ENCODE measurements at regions not wholly inside any gene's neighbourhood (a gene's known extent, or its start where the extent isn't known, plus 50 kb on each side); places are given as distances from the start of the nearest gene placed in this dataset.

DNA sequence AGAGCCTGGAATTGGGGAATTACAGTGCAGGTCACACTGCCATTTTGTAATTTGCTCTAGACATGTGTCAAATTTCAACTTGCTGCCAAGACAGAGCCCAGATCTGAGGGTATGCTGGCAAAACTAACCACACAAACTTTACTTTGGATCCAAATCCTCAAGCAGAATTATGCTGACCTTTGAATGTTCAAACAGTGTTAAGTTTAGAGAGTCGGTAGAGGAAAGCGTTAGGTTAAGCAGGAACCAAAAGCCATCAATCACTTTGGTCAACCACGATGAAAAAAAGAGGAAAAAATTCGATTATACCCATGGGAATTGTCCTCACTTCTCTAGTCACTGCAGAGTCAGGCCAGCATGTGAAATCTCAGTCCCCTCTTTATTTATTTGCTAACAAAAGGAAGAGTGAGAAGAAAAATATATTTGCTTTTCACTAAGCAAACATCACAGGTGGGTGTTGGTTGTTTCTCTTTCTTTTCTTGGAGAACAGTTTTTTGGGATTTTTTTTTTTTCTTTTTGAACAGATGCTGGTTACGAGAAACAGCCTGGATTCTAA lies 105.1 kb upstream of the ADGRF1 start:
- H3K27ac ChIP-seq: no peak overlapping the region
- no peak overlapping the region for H3K9ac ChIP-seq (ENCODE audit: insufficient read length)

DNA sequence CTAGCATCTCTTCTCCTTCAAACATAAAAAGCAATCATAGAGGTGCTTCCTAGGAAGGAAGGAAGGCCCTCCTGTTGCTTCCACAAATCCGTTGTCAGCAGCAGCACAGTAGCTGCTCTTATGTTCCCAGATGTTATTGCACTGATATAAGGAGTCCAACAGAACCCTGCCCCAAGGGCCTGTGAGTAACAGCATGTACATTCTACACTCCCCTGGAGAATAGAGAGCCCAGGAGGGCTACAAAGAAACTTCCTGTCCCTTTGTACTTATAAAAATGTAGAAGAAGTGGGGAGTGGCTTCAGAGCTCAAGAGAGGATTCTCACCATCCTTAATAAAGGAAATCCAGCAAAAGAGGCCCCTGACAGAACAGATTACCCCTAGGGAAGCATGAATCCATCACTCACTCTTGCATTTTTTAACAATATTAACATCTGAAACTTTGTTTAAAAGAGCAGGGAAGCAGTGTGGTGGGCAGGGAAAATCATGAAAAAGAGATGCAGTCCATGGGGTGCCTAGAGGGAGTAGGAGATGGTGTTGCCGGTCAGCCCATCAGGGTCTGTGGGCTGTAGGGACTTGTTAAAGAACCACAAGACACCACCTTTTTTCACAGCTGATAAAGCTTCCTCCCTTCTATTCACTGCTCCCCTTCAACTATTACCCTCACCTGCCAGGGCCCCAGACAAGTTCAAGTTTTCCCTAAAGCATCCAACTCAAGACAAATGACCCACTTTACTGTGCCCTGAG lies 104.5 kb upstream of the ADGRF1 start:
- Histone ChIP-seq H3K4me3 (no peak overlapping the region), H3K27ac (no peak overlapping the region), H3K9ac (ENCODE audit: insufficient read length) (no peak overlapping the region), H3K36me3 (ENCODE audit: insufficient read depth, low read length) (no peaks in the 10 kb centered on the region), H3K9me3 (ENCODE audit: low read depth, low read length) (no peaks in the 10 kb centered on the region)
- peak; percentile 59 for DNase-seq (ENCODE audit: low read depth, low spot score)
- TF ChIP-seq EZH2 (IDR thresholded peaks at IDR 0.05): no peak
- TF ChIP-seq POLR2AphosphoS5 (IDR thresholded peaks at IDR 0.05; ENCODE audit: borderline replicate concordance, low read depth, low read length): no peak
- TF ChIP-seq FOXP2 (optimal IDR thresholded peaks at IDR 0.05; ENCODE audit: control extremely low read depth, extremely low read length, insufficient read depth): no peak

More for the DNA sequence above, 105.1 kb upstream of the ADGRF1 start:
- Histone ChIP-seq H3K36me3 (ENCODE audit: insufficient read depth, low read length) (no peaks in the 10 kb centered on the region), H3K4me3 (no peak overlapping the region), H3K9me3 (ENCODE audit: low read depth, low read length) (no peaks in the 10 kb centered on the region)
- DNase-seq (ENCODE audit: low read depth, low spot score): no peak
- TF ChIP-seq EZH2 (IDR thresholded peaks at IDR 0.05) (no peak), FOXP2 (optimal IDR thresholded peaks at IDR 0.05; ENCODE audit: control extremely low read depth, extremely low read length, insufficient read depth) (no peak), POLR2AphosphoS5 (IDR thresholded peaks at IDR 0.05; ENCODE audit: borderline replicate concordance, low read depth, low read length) (no peak)

DNA sequence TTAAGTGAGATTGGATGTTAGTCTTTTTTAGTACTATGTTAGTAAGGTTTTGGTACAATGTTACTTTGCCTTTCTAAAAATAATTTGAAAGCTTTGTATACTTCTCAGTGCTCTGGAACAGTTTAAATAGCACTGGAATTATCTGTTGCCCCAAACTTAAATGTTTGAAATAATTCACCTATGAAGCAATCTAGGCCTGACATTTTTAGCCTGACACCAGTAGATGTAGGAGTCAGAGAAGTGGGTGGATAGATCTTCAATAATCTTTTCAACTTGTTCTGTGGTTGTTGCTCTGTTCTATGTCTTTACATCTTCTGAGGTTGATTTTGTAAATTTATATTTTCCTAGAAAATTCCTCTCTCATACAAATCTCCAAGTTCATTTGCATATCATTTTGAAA lies 103.1 kb upstream of the ADGRF1 start:
- DNase-seq (ENCODE audit: low read depth, low spot score): no peak
- TF ChIP-seq POLR2AphosphoS5 (IDR thresholded peaks at IDR 0.05; ENCODE audit: borderline replicate concordance, low read depth, low read length): no peak
- no peak for TF ChIP-seq EZH2 (IDR thresholded peaks at IDR 0.05)
- no peak for TF ChIP-seq FOXP2 (optimal IDR thresholded peaks at IDR 0.05; ENCODE audit: control extremely low read depth, extremely low read length, insufficient read depth)
- no peak overlapping the region for H3K9ac ChIP-seq (ENCODE audit: insufficient read length)
- H3K4me3 ChIP-seq: no peak overlapping the region
- H3K9me3 ChIP-seq (ENCODE audit: low read depth, low read length): no peaks in the 10 kb centered on the region
- H3K27ac ChIP-seq: no peak overlapping the region
- no peaks in the 10 kb centered on the region for H3K36me3 ChIP-seq (ENCODE audit: insufficient read depth, low read length)

DNA sequence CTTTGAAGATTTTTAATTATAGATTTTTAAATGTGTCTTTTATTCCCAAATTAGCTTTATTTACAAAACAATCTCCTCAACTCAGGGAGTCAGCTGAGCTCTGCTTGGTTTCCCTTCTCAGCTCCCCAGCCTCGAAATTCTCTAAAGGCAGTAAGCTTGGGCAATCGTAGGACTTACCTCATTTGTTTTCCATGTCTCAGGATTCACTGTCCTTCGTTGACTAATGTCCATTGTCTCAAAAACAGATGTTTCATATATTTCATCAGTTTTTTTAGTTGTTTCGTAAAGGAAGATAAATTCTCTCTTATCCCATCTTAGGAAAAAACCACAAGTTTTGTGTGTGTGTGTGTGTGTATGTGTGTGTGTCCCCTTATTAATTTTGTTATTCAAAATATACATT lies 102.2 kb upstream of the ADGRF1 start:
- Histone ChIP-seq H3K27ac (no peak overlapping the region), H3K9me3 (ENCODE audit: low read depth, low read length) (no peaks in the 10 kb centered on the region), H3K9ac (ENCODE audit: insufficient read length) (no peak overlapping the region), H3K4me3 (no peak overlapping the region), H3K36me3 (ENCODE audit: insufficient read depth, low read length) (no peaks in the 10 kb centered on the region)
- TF ChIP-seq EZH2 (IDR thresholded peaks at IDR 0.05) (no peak), POLR2AphosphoS5 (IDR thresholded peaks at IDR 0.05; ENCODE audit: borderline replicate concordance, low read depth, low read length) (no peak), FOXP2 (optimal IDR thresholded peaks at IDR 0.05; ENCODE audit: control extremely low read depth, extremely low read length, insufficient read depth) (no peak)
- no peak for DNase-seq (ENCODE audit: low read depth, low spot score)

DNA sequence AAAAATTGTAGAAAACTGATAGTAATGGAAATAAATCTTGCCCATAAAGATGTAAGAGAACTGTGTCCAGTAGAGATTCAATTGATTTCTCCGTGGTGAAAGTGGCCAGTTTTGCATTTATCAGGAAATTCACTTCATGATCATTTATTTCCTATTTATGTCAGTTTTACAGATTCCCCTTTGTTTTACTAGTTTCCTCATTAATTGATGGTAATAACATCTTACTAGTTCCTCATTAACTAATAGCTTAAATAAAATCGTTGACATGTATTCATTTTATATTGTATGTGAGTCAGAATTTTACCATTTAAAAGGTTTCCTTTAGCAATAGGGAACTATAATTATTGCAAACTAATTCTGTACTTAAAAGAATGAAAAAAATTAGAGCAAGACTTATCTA lies 99.8 kb upstream of the ADGRF1 start:
- Histone ChIP-seq H3K27ac (no peak overlapping the region), H3K4me3 (no peak overlapping the region), H3K9me3 (ENCODE audit: low read depth, low read length) (no peaks in the 10 kb centered on the region), H3K36me3 (ENCODE audit: insufficient read depth, low read length) (no peaks in the 10 kb centered on the region), H3K9ac (ENCODE audit: insufficient read length) (no peak overlapping the region)
- no peak for DNase-seq (ENCODE audit: low read depth, low spot score)
- no peak for TF ChIP-seq POLR2AphosphoS5 (IDR thresholded peaks at IDR 0.05; ENCODE audit: borderline replicate concordance, low read depth, low read length)
- TF ChIP-seq FOXP2 (optimal IDR thresholded peaks at IDR 0.05; ENCODE audit: control extremely low read depth, extremely low read length, insufficient read depth): no peak
- no peak for TF ChIP-seq EZH2 (IDR thresholded peaks at IDR 0.05)

DNA sequence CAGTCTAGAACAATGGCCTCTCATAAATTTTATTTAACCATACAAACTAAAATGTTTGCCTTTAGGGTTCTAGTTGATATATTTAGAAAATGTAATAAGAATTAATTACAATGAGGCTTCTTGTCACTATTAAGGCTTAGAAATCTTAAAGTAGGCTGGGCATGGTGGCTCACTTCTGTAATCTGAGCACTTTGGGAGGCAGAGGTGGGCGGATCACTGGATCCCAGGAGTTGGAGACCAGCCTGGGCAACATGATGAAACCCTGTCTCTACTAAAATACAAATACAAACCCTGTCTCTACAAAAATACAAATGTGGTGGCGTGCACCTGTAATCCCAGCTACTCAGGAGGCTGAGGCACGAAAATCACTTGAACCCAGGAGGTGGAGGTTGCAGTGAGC lies 99.0 kb upstream of the ADGRF1 start:
- DNase-seq (ENCODE audit: low read depth, low spot score): no peak
- TF ChIP-seq FOXP2 (optimal IDR thresholded peaks at IDR 0.05; ENCODE audit: control extremely low read depth, extremely low read length, insufficient read depth): no peak
- TF ChIP-seq POLR2AphosphoS5 (IDR thresholded peaks at IDR 0.05; ENCODE audit: borderline replicate concordance, low read depth, low read length): no peak
- TF ChIP-seq EZH2 (IDR thresholded peaks at IDR 0.05): no peak
- Histone ChIP-seq H3K9me3 (ENCODE audit: low read depth, low read length) (no peaks in the 10 kb centered on the region), H3K9ac (ENCODE audit: insufficient read length) (no peak overlapping the region), H3K4me3 (no peak overlapping the region), H3K36me3 (ENCODE audit: insufficient read depth, low read length) (no peaks in the 10 kb centered on the region), H3K27ac (no peak overlapping the region)

DNA sequence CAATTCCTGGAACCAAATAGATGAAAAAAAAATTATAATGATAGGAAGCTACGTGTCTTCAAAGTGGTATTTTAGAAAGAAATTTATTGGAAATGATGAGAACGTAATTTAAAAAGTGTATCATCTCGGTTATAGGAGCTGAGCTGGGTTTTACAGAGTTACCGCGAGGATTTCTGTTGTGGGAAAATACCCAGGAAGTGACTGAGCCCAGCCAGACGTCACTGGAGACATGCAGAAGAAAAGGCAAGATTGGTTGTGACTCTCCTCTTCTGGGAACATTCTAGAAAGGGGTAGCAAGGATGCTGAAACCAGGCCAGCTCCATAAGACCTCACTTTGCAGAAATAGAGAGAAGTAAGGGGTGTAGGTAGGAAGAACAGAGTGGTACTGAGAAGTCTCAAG lies 95.9 kb upstream of the ADGRF1 start:
- Histone ChIP-seq H3K9ac (ENCODE audit: insufficient read length) (no peak overlapping the region), H3K27ac (no peak overlapping the region), H3K4me3 (no peak overlapping the region), H3K36me3 (ENCODE audit: insufficient read depth, low read length) (no peaks in the 10 kb centered on the region), H3K9me3 (ENCODE audit: low read depth, low read length) (no peaks in the 10 kb centered on the region)
- TF ChIP-seq FOXP2 (optimal IDR thresholded peaks at IDR 0.05; ENCODE audit: control extremely low read depth, extremely low read length, insufficient read depth) (no peak), EZH2 (IDR thresholded peaks at IDR 0.05) (no peak), POLR2AphosphoS5 (IDR thresholded peaks at IDR 0.05; ENCODE audit: borderline replicate concordance, low read depth, low read length) (no peak)
- no peak for DNase-seq (ENCODE audit: low read depth, low spot score)

DNA sequence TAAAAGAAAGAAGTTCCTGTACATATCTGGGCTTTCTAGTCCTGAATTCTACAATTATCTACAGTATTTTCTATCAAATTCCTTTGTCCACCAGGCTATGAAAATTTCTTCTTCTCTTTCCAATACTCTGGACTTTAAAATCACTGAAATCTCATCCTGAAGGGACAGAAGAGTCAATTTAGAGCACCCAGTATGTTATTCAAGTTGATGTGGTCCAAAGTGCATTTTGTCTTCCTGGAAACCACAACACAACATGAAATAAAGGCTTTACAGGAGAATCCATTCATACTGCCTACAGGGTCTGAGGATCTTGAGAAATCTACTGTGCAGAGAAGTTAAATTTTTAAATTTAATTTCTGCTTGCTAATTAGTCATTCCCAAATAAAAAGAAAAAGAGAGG lies 94.9 kb upstream of the ADGRF1 start:
- Histone ChIP-seq H3K9me3 (ENCODE audit: low read depth, low read length) (no peaks in the 10 kb centered on the region), H3K27ac (no peak overlapping the region), H3K9ac (ENCODE audit: insufficient read length) (no peak overlapping the region), H3K36me3 (ENCODE audit: insufficient read depth, low read length) (no peaks in the 10 kb centered on the region), H3K4me3 (no peak overlapping the region)
- no peak for DNase-seq (ENCODE audit: low read depth, low spot score)
- TF ChIP-seq POLR2AphosphoS5 (IDR thresholded peaks at IDR 0.05; ENCODE audit: borderline replicate concordance, low read depth, low read length) (no peak), EZH2 (IDR thresholded peaks at IDR 0.05) (no peak), FOXP2 (optimal IDR thresholded peaks at IDR 0.05; ENCODE audit: control extremely low read depth, extremely low read length, insufficient read depth) (no peak)

Measured in SK-N-MC (cell line).